Activated CD4-positive, CD25-positive, alpha-beta regulatory T cell (primary cell): ENCODE measurements at regions not wholly inside any gene's neighbourhood (a gene's known extent, or its start where the extent isn't known, plus 50 kb on each side); places are given as distances from the start of the nearest gene placed in this dataset.
"Not testable (repeated sequence)": the region's sequence is repeated elsewhere in the genome, so short reads cannot be mapped to it uniquely, and the experiment has no call there.

Experiments used
- DNase-seq, 4 experiments: peaks; one replicate each; lab custom pipeline; 2025; lab: John Stamatoyannopoulos, UW

- DNase-seq: no peak
These were observed 403.6 kb upstream of the CDIN1 start for GRCh38 chr15:36175741-36176291.

- DNase-seq: no peak
These were observed 401.7 kb upstream of the CDIN1 start for GRCh38 chr15:36177590-36178302.

- no peak for DNase-seq
These were observed 401.2 kb upstream of the CDIN1 start for GRCh38 chr15:36178303-36178633.

GRCh38 chr15:36183201-36183600 is 396.2 kb upstream of the CDIN1 start:
- DNase-seq: no peak

GRCh38 chr15:36185438-36185837 is 394.0 kb upstream of the CDIN1 start:
- no peak for DNase-seq

GRCh38 chr15:36185845-36186244 is 393.6 kb upstream of the CDIN1 start:
- no peak for DNase-seq

GRCh38 chr15:36186376-36186775 is 393.1 kb upstream of the CDIN1 start:
- no peak for DNase-seq

GRCh38 chr15:36191459-36191858 is 388.0 kb upstream of the CDIN1 start:
- no peak for DNase-seq

- DNase-seq: not testable (repeated sequence)
These were observed 383.9 kb upstream of the CDIN1 start for GRCh38 chr15:36195361-36196007.

- no peak for DNase-seq
These were observed 370.4 kb upstream of the CDIN1 start for GRCh38 chr15:36208868-36209582.

- no peak for DNase-seq
These were observed 369.0 kb upstream of the CDIN1 start for GRCh38 chr15:36210426-36210825.

- no peak for DNase-seq
These were observed 361.1 kb upstream of the CDIN1 start for GRCh38 chr15:36218322-36218721.

- DNase-seq: no peak
These were observed 360.4 kb upstream of the CDIN1 start for GRCh38 chr15:36218991-36219390.

- DNase-seq: no peak
These were observed 357.4 kb upstream of the CDIN1 start for GRCh38 chr15:36221992-36222391.

GRCh38 chr15:36230776-36231175 is 348.6 kb upstream of the CDIN1 start:
- no peak for DNase-seq

GRCh38 chr15:36232491-36232890 is 346.9 kb upstream of the CDIN1 start:
- no peak for DNase-seq

GRCh38 chr15:36234743-36235142 is 344.7 kb upstream of the CDIN1 start:
- no peak for DNase-seq

- DNase-seq: no peak
These were observed 344.3 kb upstream of the CDIN1 start for GRCh38 chr15:36235173-36235572.

GRCh38 chr15:36239509-36239908 is 339.9 kb upstream of the CDIN1 start:
- no peak for DNase-seq

GRCh38 chr15:36251450-36251849 is 328.0 kb upstream of the CDIN1 start:
- DNase-seq: no peak

- DNase-seq: no peak
These were observed 327.2 kb upstream of the CDIN1 start for GRCh38 chr15:36252146-36252711.

- DNase-seq: no peak
These were observed 325.0 kb upstream of the CDIN1 start for GRCh38 chr15:36254426-36254825.

- no peak for DNase-seq
These were observed 323.0 kb upstream of the CDIN1 start for GRCh38 chr15:36256404-36256807.
